ENCODE measurements at regions not wholly inside any gene's neighbourhood (a gene's known extent, or its start where the extent isn't known, plus 50 kb on each side); places are given as distances from the start of the nearest gene placed in this dataset.

- CTCF ChIA-PET: no interaction called here
Measured at GRCh38 chr17:53106886-53107285, 715.8 kb upstream of the KIF2B start.

GRCh38 chr17:53101706-53102105 lies 721.0 kb upstream of the KIF2B start:
- POLR2A ChIA-PET: no interaction called here
- CTCF ChIA-PET: interaction anchor here (0.6 kb wide), 1 partner anchor 1643 kb away, joined by 5 read pairs; no protein-coding TSS in a partner anchor

More at GRCh38 chr17:53106886-53107285, 715.8 kb upstream of the KIF2B start:
- POLR2A ChIA-PET: interaction anchor here (0.5 kb wide), 1 partner anchor 16 kb away, joined by 6 read pairs; no protein-coding TSS in a partner anchor

- ChIA-PET CTCF (no interaction called here), POLR2A (no interaction called here)
Measured at GRCh38 chr17:53100126-53100525, 722.6 kb upstream of the KIF2B start.

GRCh38 chr17:53093391-53093790 lies 729.3 kb upstream of the KIF2B start:
- POLR2A ChIA-PET: no interaction called here
- CTCF ChIA-PET: no interaction called here

GRCh38 chr17:53092072-53092471 lies 730.7 kb upstream of the KIF2B start:
- ChIA-PET POLR2A (no interaction called here), CTCF (no interaction called here)

- POLR2A ChIA-PET: no interaction called here
- CTCF ChIA-PET: no interaction called here
Measured at GRCh38 chr17:53090770-53091169, 732.0 kb upstream of the KIF2B start.

GRCh38 chr17:53088481-53088880 lies 734.2 kb upstream of the KIF2B start:
- ChIA-PET CTCF (no interaction called here), POLR2A (no interaction called here)

GRCh38 chr17:53061446-53061845 lies 761.3 kb upstream of the KIF2B start:
- ChIA-PET CTCF (no interaction called here), POLR2A (no interaction called here)

GRCh38 chr17:53058031-53058430 lies 764.7 kb upstream of the KIF2B start:
- ChIA-PET CTCF (no interaction called here), POLR2A (no interaction called here)

GRCh38 chr17:53046781-53047180 lies 775.9 kb upstream of the KIF2B start:
- ChIA-PET CTCF (no interaction called here), POLR2A (no interaction called here)

- CTCF ChIA-PET: no interaction called here
- POLR2A ChIA-PET: no interaction called here
Measured at GRCh38 chr17:53039981-53040380, 782.7 kb upstream of the KIF2B start.

GRCh38 chr17:53033297-53033696 lies 789.4 kb upstream of the KIF2B start:
- POLR2A ChIA-PET: no interaction called here

GRCh38 chr17:53032861-53033271 lies 789.9 kb upstream of the KIF2B start:
- ChIA-PET CTCF (no interaction called here), POLR2A (no interaction called here)

More at GRCh38 chr17:53033297-53033696, 789.4 kb upstream of the KIF2B start:
- CTCF ChIA-PET: no interaction called here

GRCh38 chr17:53017227-53017626 lies 805.5 kb upstream of the KIF2B start:
- ChIA-PET CTCF (no interaction called here), POLR2A (no interaction called here)

GRCh38 chr17:53016085-53016484 lies 806.6 kb upstream of the KIF2B start:
- POLR2A ChIA-PET: no interaction called here
- CTCF ChIA-PET: no interaction called here

- POLR2A ChIA-PET: no interaction called here
- CTCF ChIA-PET: no interaction called here
Measured at GRCh38 chr17:53012364-53012763, 810.4 kb upstream of the KIF2B start.

- ChIA-PET CTCF (no interaction called here), POLR2A (no interaction called here)
Measured at GRCh38 chr17:53006006-53006405, 816.7 kb upstream of the KIF2B start.

- CTCF ChIA-PET: no interaction called here
- POLR2A ChIA-PET: no interaction called here
Measured at GRCh38 chr17:53004902-53005301, 817.8 kb upstream of the KIF2B start.

GRCh38 chr17:52995881-52996280 lies 826.8 kb upstream of the KIF2B start:
- CTCF ChIA-PET: no interaction called here
- POLR2A ChIA-PET: no interaction called here

- POLR2A ChIA-PET: no interaction called here
- CTCF ChIA-PET: no interaction called here
Measured at GRCh38 chr17:52995147-52995546, 827.6 kb upstream of the KIF2B start.

GRCh38 chr17:52986056-52986662 lies 827.6 kb upstream of the CA10 start:
- CTCF ChIA-PET: no interaction called here
- POLR2A ChIA-PET: no interaction called here

GRCh38 chr17:52982331-52982730 lies 823.8 kb upstream of the CA10 start:
- CTCF ChIA-PET: no interaction called here

GRCh38 chr17:52979921-52980320 lies 821.4 kb upstream of the CA10 start:
- CTCF ChIA-PET: no interaction called here
- POLR2A ChIA-PET: no interaction called here

More at GRCh38 chr17:52982331-52982730, 823.8 kb upstream of the CA10 start:
- POLR2A ChIA-PET: no interaction called here
